Body of pancreas (tissue), 4 donors: ENCODE measurements at regions not wholly inside any gene's neighbourhood (a gene's known extent, or its start where the extent isn't known, plus 50 kb on each side); places are given as distances from the start of the nearest gene placed in this dataset.

Experiments
- CTCF ChIP-seq, 7 experiments: fragments of 450-650 bp in 4 of 7; fragments of 200-600 bp in 3 of 7; sonication (generic) in 3 of 7; IDR thresholded peaks; one replicate each; pipeline ENCODE4 v1.5.1; 2016 to 2019; ENCODE audit warnings: antibody characterized with exemption in 7 of 7
- POLR2A ChIP-seq, 3 donors: fragments of 450-650 bp; IDR thresholded peaks; one replicate each; pipeline ENCODE4 v1.6.1; 2016; ENCODE audit warnings: antibody characterized with exemption in 3 of 3, mild to moderate bottlenecking in 2 of 3

GRCh38 chr10:117429643-117430265 is 54.5 kb upstream of the PDZD8 start:
- TF ChIP-seq CTCF (IDR thresholded peaks at IDR 0.05) (no peak), POLR2A (IDR thresholded peaks at IDR 0.05) (no peak)
